ENCODE measurements at regions not wholly inside any gene's neighbourhood (a gene's known extent, or its start where the extent isn't known, plus 50 kb on each side); places are given as distances from the start of the nearest gene placed in this dataset.

- TF ChIP-seq CTCF (IDR thresholded peaks at IDR 0.05) (no peak), POLR2A (IDR thresholded peaks at IDR 0.05) (no peak)
Observed at GRCh38 chr5:174981416-174981815, 257.0 kb downstream of the MSX2 start.

Data from Peyer's patch (tissue), 4 donors.